ENCODE measurements at regions not wholly inside any gene's neighbourhood (a gene's known extent, or its start where the extent isn't known, plus 50 kb on each side); places are given as distances from the start of the nearest gene placed in this dataset.

GRCh38 chr15:81911022-81911971 lies 134.5 kb downstream of the MEX3B start:
- intact Hi-C loops (cut with DNase I) = no loop called here
- Histone ChIP-seq H3K9me3 (no peaks in the 10 kb centered on the region), H3K36me3 (no peaks in the 10 kb centered on the region), H3K27me3 (no peaks in the 10 kb centered on the region), H3K27ac (peak overlapping the region in 1 of 4 donors; percentile 1), H3K4me3 (no peak overlapping the region), H3K4me1 (peaks cover 0 to 27% (median 6%) of the 10 kb centered on the region in 3 donors)
- DNase-seq = no peak
- WGBS, 2 donors = 56 to 77% methylated on average over 8 of the region's 8 CpGs
- TF ChIP-seq CTCF (IDR thresholded peaks at IDR 0.05) (no peak), POLR2A (IDR thresholded peaks at IDR 0.05) (no peak)

- DNase-seq = no peak
Measured at GRCh38 chr15:81910355-81911021, 135.3 kb downstream of the MEX3B start.

GRCh38 chr15:81909011-81909358 lies 136.8 kb downstream of the MEX3B start:
- DNase-seq = no peak
- no peak for TF ChIP-seq POLR2A (IDR thresholded peaks at IDR 0.05)
- no peak for TF ChIP-seq CTCF (IDR thresholded peaks at IDR 0.05)
- no peaks in the 10 kb centered on the region for H3K9me3 ChIP-seq
- H3K27ac ChIP-seq = peak overlapping the region in 1 of 4 donors; percentile 5
- H3K27me3 ChIP-seq = no peaks in the 10 kb centered on the region
- H3K36me3 ChIP-seq = no peaks in the 10 kb centered on the region
- H3K4me1 ChIP-seq = peaks cover 0 to 20% (median 6%) of the 10 kb centered on the region in 3 donors
- intact Hi-C loops (cut with DNase I) = no loop called here
- no peak overlapping the region for H3K4me3 ChIP-seq
- WGBS, 2 donors = 67 to 79% methylated on average over 2 of the region's 2 CpGs

More at GRCh38 chr15:81910355-81911021, 135.3 kb downstream of the MEX3B start:
- no peak for TF ChIP-seq CTCF (IDR thresholded peaks at IDR 0.05)
- no peak for TF ChIP-seq POLR2A (IDR thresholded peaks at IDR 0.05)
- Histone ChIP-seq H3K9me3 (no peaks in the 10 kb centered on the region), H3K36me3 (no peaks in the 10 kb centered on the region), H3K4me3 (no peak overlapping the region), H3K4me1 (peaks cover 0 to 27% (median 6%) of the 10 kb centered on the region in 3 donors), H3K27ac (peak overlapping the region in 1 of 4 donors; percentile 1), H3K27me3 (no peaks in the 10 kb centered on the region)
- intact Hi-C loops (cut with DNase I) = no loop called here
- 72 to 73% methylated on average over 7 of the region's 7 CpGs for WGBS, 2 donors

- Histone ChIP-seq H3K4me1 (peaks cover 0 to 15% (median 6%) of the 10 kb centered on the region in 3 donors), H3K27me3 (no peaks in the 10 kb centered on the region), H3K9me3 (no peaks in the 10 kb centered on the region), H3K27ac (no peak overlapping the region), H3K4me3 (no peak overlapping the region), H3K36me3 (no peaks in the 10 kb centered on the region)
- no peak for DNase-seq
- intact Hi-C loops (cut with DNase I) = no loop called here
- WGBS, 2 donors = 46 to 76% methylated on average over 2 of the region's 2 CpGs
- TF ChIP-seq POLR2A (IDR thresholded peaks at IDR 0.05) (no peak), CTCF (IDR thresholded peaks at IDR 0.05) (no peak)
Measured at GRCh38 chr15:81908111-81908510, 137.7 kb downstream of the MEX3B start.

GRCh38 chr15:81907521-81907920 lies 138.3 kb downstream of the MEX3B start:
- H3K4me1 ChIP-seq = peaks cover 0 to 14% (median 6%) of the 10 kb centered on the region in 3 donors
- H3K27me3 ChIP-seq = no peaks in the 10 kb centered on the region
- H3K36me3 ChIP-seq = no peaks in the 10 kb centered on the region
- no peak for TF ChIP-seq POLR2A (IDR thresholded peaks at IDR 0.05)
- no peak for TF ChIP-seq CTCF (IDR thresholded peaks at IDR 0.05)
- WGBS, 2 donors = 77 to 90% methylated on average over 1 of the region's 1 CpG
- no peaks in the 10 kb centered on the region for H3K9me3 ChIP-seq
- intact Hi-C loops (cut with DNase I) = no loop called here
- no peak for DNase-seq
- H3K4me3 ChIP-seq = no peak overlapping the region
- no peak overlapping the region for H3K27ac ChIP-seq

Data from esophagus squamous epithelium (tissue), 5 donors.